Activated CD4-positive, alpha-beta T cell treated with anti-CD3 and anti-CD28 coated beads, Interleukin-2, amount 50 U/mL, for 16 hours (primary cell): ENCODE measurements at regions not wholly inside any gene's neighbourhood (a gene's known extent, or its start where the extent isn't known, plus 50 kb on each side); places are given as distances from the start of the nearest gene placed in this dataset.
A peak's percentile ranks its signal among the peaks of the same experiment; 100 is the strongest.
"Not testable (repeated sequence)": the region's sequence is repeated elsewhere in the genome, so short reads cannot be mapped to it uniquely, and the experiment has no call there.

ENCODE experiments used
- DNase-seq: peaks from one replicate; pipeline ENCODE4 v3.0.0-alpha.2; 2020

GRCh38 chr10:62665771-62666170 lies 138.7 kb upstream of the ADO start:
- DNase-seq, result no peak

- no peak for DNase-seq
Observed at GRCh38 chr10:62666275-62666674, 138.2 kb upstream of the ADO start.

DNA sequence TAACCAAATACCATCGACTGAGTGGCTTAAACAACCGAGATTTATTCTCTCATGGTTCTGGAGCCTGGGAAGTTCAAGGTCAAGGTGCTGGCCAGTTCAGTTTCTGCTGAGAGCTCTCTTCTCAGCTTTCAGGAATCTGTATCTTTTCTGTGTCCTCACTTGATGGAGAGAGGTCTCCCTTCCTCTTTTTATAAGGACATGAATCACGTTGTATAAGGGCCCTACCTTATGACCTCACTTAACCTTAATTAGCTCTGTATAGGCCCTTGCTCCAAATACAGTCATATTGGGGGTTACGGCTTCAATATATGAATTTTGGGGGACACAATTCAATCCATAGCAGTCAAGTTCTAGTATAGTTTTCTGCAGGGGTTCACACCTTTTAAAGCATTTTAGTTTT lies 135.2 kb upstream of the ADO start:
- DNase-seq, result no peak

GRCh38 chr10:62671104-62671503 lies 133.4 kb upstream of the ADO start:
- no peak for DNase-seq

- DNase-seq, result peak; percentile 79
Observed at GRCh38 chr10:62681211-62681940, 123.1 kb upstream of the ADO start.

DNA sequence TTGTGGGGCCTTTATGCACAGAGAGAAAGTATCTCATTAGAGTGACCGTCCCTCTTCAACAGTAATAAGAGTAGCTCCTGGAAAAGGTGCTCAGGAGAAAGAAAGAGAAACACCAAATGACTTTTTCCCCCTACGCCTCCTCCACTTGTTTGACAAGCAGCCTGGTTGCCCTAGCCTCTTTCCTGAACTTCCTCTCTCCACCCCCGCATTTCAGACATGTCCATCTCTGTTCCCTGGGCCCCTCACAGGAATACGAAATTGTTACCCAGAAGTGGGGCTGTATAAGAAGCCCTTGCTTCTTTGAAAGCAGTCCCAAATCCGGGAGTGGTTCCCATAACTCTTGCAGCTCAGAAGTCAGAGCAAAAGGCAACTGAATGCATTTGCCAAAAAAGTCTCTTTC lies 119.6 kb upstream of the ADO start:
- DNase-seq, result no peak

- no peak for DNase-seq
Observed at GRCh38 chr10:62687230-62687748, 117.2 kb upstream of the ADO start.

GRCh38 chr10:62688971-62689700 lies 115.4 kb upstream of the ADO start:
- no peak for DNase-seq

GRCh38 chr10:62689712-62690111 lies 114.8 kb upstream of the ADO start:
- DNase-seq, result no peak

GRCh38 chr10:62690703-62691102 lies 113.8 kb upstream of the ADO start:
- DNase-seq, result no peak

DNA sequence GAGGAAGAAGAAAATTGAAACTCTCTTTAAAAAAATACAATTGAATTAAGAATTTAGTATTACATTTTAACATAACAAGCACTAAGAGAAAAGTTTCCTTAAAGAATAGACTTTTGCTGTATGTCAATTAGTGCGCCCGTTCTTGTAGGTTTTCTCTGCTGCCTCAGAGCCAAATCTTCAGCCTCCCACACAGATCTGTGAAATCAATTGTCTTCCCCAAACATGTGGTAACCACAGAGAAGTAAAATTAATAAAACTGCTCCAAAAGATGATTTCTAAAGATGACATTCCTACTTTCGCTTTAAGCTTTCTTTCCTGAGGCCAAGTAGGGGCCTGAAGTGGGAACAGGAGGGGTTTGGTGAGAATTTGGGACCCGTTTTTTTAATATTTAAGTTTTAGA lies 113.2 kb upstream of the ADO start:
- DNase-seq, result no peak

DNA sequence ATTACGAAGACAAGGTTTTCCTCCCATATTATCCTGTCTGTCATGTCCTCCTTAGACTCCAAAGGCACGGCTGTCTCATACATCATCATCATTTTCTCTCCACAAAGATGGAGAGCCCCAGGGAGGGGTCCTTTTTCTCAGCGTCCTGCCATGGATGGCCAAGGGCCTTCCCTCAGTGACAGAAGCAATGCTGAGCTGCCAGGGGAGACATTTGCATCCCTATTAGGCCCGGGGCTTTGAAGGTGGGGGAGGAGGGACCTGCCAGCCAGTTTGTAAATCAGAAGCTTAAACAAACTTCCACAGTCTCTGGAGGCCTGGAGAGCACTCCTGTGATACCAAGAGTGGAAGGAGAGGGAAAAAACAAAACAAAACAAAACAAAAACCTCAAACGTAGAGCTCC lies 112.4 kb upstream of the ADO start:
- no peak for DNase-seq

DNA sequence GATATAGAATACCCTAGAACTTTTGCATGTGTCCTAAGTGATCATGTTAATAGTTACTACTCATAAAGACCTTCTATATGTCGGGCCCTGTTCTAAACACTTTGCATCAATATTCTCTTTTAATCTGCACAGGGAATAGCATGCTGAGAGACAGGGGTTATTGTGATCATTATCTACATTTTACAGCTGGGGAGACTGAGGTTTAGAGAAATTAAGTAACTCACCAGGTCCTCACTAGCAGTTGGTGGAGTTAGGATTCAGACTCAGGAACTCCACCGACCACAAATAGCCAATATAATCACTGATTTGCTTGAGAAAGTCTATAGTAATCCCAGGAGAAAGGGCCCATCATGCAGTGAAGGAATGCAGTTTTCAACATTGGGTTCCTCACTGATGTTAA lies 111.2 kb upstream of the ADO start:
- DNase-seq, result no peak

- no peak for DNase-seq
Observed at GRCh38 chr10:62694537-62695126, 109.9 kb upstream of the ADO start.

DNA sequence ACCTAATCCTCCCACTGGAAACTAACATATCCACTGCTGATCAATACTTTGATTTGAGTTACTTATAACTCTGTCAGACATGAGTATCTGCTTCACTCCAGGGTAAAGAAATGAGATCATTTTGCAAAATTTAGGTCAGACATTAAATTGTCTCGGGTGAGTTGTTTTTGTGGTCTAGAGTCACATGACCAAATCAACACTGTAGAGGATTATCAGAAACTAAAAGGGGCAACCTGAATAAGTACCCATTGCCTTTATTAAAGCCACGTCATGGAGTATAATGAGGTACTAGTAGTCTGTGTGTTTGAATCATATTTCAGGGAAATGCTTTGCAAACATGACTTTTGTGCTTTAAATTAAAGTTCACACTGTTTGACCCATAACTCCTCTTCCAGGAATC lies 107.7 kb upstream of the ADO start:
- DNase-seq, result no peak

GRCh38 chr10:62699148-62699547 lies 105.4 kb upstream of the ADO start:
- no peak for DNase-seq

GRCh38 chr10:62704121-62704520 lies 100.4 kb upstream of the ADO start:
- DNase-seq, result not testable (repeated sequence)

- no peak for DNase-seq
Observed at GRCh38 chr10:62705789-62706188, 98.7 kb upstream of the ADO start.

DNA sequence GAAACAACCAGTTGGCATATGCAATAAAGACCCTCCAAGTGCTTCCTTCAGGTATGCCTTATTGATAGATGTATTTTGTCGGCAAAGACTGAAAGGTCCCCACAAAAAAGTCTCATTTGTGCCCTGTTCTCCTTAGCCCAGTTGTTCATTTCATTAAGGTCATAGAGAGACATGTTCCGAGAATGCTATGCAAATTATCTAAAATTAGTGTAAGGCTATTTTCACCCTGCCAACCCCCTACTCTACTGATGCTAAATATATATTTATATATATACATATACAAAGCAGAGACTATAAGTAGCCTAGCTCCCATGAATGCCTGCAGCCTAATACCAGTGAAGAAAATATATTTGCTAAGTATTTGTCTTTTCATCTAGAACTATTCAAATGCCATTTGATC lies 96.7 kb upstream of the ADO start:
- no peak for DNase-seq

DNA sequence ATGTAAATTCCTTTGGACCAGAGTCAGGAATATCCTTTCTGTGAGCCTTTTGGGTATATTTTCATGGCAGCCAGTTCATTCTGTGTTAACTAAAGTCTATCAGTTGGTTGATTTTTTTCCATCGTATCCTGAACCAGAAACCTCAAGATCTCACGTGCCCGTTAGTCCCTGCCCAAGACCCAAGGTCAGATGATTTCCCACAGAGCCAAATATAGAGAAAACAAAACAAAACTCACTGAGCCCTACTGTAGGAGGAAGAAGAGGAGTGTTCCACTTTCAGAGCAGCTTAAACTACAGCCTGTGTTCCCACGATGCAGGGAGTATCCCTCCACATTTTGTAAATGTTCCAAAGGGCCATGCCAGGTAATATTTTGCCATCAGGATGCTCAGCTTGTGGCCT lies 96.0 kb upstream of the ADO start:
- no peak for DNase-seq

GRCh38 chr10:62709200-62709599 lies 95.3 kb upstream of the ADO start:
- no peak for DNase-seq

DNA sequence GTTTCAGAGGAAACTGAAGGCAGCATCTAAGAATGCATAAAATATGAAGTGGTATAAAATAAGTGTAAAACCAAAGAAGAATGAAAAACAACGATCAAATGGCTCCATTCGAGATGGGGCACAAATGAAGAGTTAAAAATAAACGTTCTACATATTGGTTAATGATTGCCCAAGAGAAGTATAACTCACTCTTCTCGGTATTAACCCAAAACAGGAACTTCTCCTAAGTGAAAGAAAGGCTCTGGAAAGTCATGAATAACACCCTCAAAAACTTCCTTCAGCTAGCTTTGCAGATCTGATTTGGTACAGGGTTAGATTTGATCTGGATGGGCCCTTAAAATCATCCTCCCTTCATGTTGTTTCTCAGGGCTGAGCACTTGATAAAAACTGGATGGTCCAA lies 94.3 kb upstream of the ADO start:
- no peak for DNase-seq

DNA sequence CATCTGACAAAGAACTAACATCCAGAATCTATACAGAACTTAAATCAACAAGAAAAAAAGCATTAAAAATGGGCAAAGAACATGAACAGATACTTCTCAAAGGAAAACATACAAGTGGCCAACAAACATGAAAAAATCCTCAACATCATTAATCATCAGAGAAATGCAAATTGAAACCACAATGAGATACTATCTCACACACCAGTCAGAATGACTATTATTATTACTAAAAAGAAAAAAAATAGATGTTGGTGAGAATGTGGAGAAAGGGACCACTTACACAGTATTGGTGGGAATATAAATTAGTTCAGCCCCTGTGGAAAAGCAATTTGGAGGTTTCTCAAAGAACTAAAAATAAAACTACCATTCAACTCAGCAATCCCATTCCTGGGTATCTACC lies 89.1 kb upstream of the ADO start:
- no peak for DNase-seq

GRCh38 chr10:62718585-62718984 lies 85.9 kb upstream of the ADO start:
- no peak for DNase-seq
